Choroid plexus epithelial cell (primary cell): ENCODE measurements at regions not wholly inside any gene's neighbourhood (a gene's known extent, or its start where the extent isn't known, plus 50 kb on each side); places are given as distances from the start of the nearest gene placed in this dataset.
"Not testable (repeated sequence)": the region's sequence is repeated elsewhere in the genome, so short reads cannot be mapped to it uniquely, and the experiment has no call there.

ENCODE experiments used
- DNase-seq: peaks from one replicate; pipeline ENCODE4 v3.0.0-alpha.2; 2010; ENCODE audit warnings: low read depth
- H3K4me3 ChIP-seq: 2 replicates; pipeline ENCODE4 v1.5.1; 2011; ENCODE audit warnings: low read depth, mild to moderate bottlenecking, control low read depth, low read length, moderate library complexity
- CTCF ChIP-seq: conservative IDR thresholded peaks from 2 replicates; pipeline ENCODE4 v1.5.1; 2011; ENCODE audit warnings: low read depth, mild to moderate bottlenecking, control low read depth, inconsistent platforms, low read length, moderate library complexity

GRCh38 chr7:85924062-85924461 is 719.6 kb upstream of the GRM3 start:
- H3K4me3 ChIP-seq: no peak overlapping the region
- no peak for DNase-seq
- no peak for TF ChIP-seq CTCF

GRCh38 chr7:85916016-85916415 is 727.7 kb upstream of the GRM3 start:
- DNase-seq: no peak
- no peak overlapping the region for H3K4me3 ChIP-seq
- no peak for TF ChIP-seq CTCF

DNA sequence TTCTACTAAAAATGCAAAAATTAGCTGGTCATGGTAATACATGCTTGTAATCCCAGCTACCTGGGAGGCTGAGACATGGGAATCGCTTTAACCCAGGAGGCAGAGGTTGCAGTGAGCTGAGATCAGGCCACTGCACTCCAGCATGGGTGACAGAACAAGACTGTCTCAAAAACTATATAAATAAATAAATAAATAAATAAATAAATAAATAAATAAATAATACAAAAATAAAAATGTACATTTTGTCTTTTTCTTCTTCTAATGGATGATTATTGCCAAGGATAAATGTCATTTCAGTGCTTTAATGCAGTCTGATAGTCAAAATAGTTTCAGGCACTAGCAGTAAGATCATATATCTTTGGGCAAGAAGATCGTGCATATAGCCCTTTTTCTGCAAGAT is 727.6 kb upstream of the SEMA3D start:
- DNase-seq: no peak
- no peak overlapping the region for H3K4me3 ChIP-seq
- no peak for TF ChIP-seq CTCF

GRCh38 chr7:85908051-85908450 is 721.2 kb upstream of the SEMA3D start:
- no peak for TF ChIP-seq CTCF
- no peak overlapping the region for H3K4me3 ChIP-seq
- DNase-seq: no peak

DNA sequence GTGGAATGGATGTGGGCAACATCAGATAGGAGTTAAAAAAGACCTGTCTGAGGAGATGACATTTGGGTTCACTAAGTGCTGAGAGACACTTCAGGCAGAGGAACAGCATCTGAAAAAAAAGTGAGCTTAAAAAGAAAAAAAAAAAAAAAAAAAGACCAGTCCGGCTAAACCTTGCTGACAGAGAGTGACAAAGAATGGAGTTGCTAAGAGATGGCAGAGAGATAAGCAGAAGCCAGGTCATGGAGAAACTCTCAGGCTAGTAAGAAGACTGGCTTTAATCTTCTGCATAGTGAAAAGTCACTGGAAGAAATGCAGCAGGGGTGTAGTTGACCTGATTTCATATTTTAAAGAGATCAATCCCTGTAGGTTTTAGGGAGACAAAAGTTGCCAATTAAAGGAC is 711.1 kb upstream of the SEMA3D start:
- no peak for TF ChIP-seq CTCF
- H3K4me3 ChIP-seq: no peak overlapping the region
- DNase-seq: no peak

GRCh38 chr7:85896531-85896930 is 709.7 kb upstream of the SEMA3D start:
- TF ChIP-seq CTCF: no peak
- H3K4me3 ChIP-seq: no peak overlapping the region
- DNase-seq: no peak

GRCh38 chr7:85895835-85896234 is 709.0 kb upstream of the SEMA3D start:
- DNase-seq: no peak
- H3K4me3 ChIP-seq: no peak overlapping the region
- TF ChIP-seq CTCF: no peak

GRCh38 chr7:85891900-85892299 is 705.0 kb upstream of the SEMA3D start:
- H3K4me3 ChIP-seq, DNase-seq: not testable (repeated sequence)
